Right ventricle myocardium superior (tissue), 1 donor: ENCODE measurements at regions not wholly inside any gene's neighbourhood (a gene's known extent, or its start where the extent isn't known, plus 50 kb on each side); places are given as distances from the start of the nearest gene placed in this dataset.

ENCODE experiments used
- ATAC-seq: fragments of 200-7000 bp; cut with Tn5 transposase; one replicate; pipeline ENCODE4 v1.9.1; 2020; ENCODE audit warnings: mild to moderate bottlenecking; ENCODE audit not compliant: poor library complexity
- DNase-seq: peaks from one replicate; pipeline ENCODE4 v3.0.0-alpha.2; 2020
- intact Hi-C: fragments of 100-400 bp; cut with DNase I; formaldehyde crosslinking; loops from one replicate; pipeline ENCODE4 v1.11.2; 2022
- donor health status: DM: no; HTN: yes; CAD: no; lungs with severe emphysema.

- ATAC-seq (no peak), DNase-seq (no peak)
- intact Hi-C loops = no loop called here
Measured at GRCh38 chr5:2299388-2300220, 416.9 kb upstream of the IRX4 start.

DNA sequence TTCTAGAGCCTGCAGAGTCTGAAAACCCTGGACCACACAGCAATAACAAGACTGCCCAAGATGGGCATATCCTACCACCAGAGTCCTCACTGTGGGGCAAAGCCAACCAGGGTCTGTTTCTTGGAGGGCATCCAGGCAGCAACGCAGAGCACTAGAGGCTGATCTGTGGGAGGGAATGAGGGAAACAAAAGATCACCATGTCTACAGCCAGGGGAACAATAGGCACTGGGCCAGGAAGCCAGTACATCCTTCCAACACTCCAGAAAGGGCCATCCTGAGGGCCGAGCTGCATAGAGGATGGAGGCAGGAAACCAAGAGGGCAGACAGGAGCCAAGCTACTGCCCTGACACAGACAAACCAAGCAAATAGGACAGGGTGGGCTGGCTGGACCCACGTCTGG, 416.1 kb upstream of the IRX4 start:
- intact Hi-C loops = no loop called here
- ATAC-seq (no peak), DNase-seq (no peak)

- DNase-seq (no peak), ATAC-seq (no peak)
Measured at GRCh38 chr5:2297991-2298390, 415.3 kb upstream of the IRX4 start.

GRCh38 chr5:2295476-2295875, 412.8 kb upstream of the IRX4 start:
- intact Hi-C loops = no loop called here
- DNase-seq (no peak), ATAC-seq (no peak)

More at GRCh38 chr5:2297991-2298390, 415.3 kb upstream of the IRX4 start:
- intact Hi-C loops = no loop called here

GRCh38 chr5:2293906-2294305, 411.2 kb upstream of the IRX4 start:
- ATAC-seq (no peak), DNase-seq (no peak)
- intact Hi-C loops = no loop called here

GRCh38 chr5:2291146-2291840, 408.6 kb upstream of the IRX4 start:
- DNase-seq = no peak

DNA sequence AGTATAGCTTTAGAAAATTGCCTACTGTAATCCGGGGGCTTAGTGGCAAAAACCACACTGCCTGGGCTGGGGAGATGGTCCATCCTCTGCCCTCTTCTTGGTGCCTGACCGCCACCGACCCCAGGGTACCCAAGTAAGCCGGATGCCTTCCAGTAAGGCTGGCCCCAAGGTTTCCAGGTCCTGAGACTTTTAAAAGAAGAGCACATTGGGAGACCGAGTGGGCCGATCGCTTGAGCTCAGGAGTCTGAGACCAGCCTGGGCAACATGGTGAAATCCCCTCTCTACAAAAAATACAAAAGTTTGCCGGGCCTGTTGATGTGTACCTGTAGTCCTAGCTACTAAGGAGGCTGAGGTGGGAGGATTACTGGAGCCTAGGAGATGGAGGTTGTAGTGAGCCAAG, 406.7 kb upstream of the IRX4 start:
- ATAC-seq = no peak
- DNase-seq = no peak
- intact Hi-C loops = no loop called here

More at GRCh38 chr5:2291146-2291840, 408.6 kb upstream of the IRX4 start:
- intact Hi-C loops = no loop called here
- no peak for ATAC-seq

DNA sequence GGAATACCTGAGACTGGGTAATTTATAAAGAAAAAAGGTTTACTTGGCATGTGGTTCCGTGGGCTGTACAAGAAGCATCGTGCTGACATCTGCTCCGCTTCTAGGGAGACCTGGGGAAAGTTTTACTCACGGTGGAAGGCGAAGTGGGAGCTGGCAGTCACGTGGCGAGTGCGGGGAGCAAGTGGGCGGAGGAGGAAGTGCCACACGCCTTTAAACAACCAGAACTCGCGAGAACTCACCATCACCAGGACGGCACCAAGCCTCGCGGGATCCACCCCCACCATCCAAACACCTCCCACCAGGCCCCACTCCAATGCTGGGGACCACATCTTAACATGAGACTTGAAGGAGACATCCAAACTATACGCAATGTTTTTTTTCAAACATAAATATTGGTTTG, 406.2 kb upstream of the IRX4 start:
- DNase-seq = no peak
- intact Hi-C loops = no loop called here
- no peak for ATAC-seq

- intact Hi-C loops = no loop called here
- ATAC-seq (no peak), DNase-seq (no peak)
Measured at GRCh38 chr5:2288466-2288865, 405.7 kb upstream of the IRX4 start.

GRCh38 chr5:2286250-2286649, 403.5 kb upstream of the IRX4 start:
- no peak for DNase-seq
- no peak for ATAC-seq
- intact Hi-C loops = no loop called here

- intact Hi-C loops = no loop called here
- DNase-seq (no peak), ATAC-seq (no peak)
Measured at GRCh38 chr5:2284678-2285077, 402.0 kb upstream of the IRX4 start.

DNA sequence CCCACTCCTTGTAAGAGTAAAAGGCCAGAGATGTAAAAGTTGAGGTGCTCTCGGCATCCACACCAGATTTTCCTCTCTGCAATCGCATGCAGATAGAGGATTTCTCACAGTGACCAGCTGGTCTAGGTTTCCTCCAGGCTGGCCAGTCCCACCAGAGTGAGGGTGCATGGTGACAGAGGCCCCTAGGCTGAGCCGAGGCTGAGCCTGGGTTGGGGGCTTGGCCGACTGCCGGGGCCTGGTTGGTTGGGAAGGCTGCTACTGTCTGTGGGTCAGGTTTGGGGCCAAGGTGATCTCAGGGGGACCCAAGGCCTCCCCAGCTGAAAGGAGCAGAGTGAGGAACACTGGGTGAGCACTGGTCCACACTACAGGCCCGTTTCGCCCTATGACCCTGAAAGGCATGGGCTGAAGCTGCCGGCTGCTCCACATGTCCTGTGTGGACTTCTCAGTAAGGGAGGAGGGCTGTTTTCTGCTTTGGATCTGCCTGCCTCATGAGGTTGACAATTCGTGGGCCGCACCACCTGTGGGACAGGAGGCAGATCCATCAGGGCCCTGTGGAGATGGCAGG, 400.8 kb upstream of the IRX4 start:
- intact Hi-C loops = no loop called here

GRCh38 chr5:2282893-2283292, 400.2 kb upstream of the IRX4 start:
- no peak for ATAC-seq
- DNase-seq = no peak
- intact Hi-C loops = no loop called here

More for the DNA sequence above, 400.8 kb upstream of the IRX4 start:
- ATAC-seq (no peak), DNase-seq (no peak)

GRCh38 chr5:2282034-2282690, 399.4 kb upstream of the IRX4 start:
- ATAC-seq (no peak), DNase-seq (no peak)
- intact Hi-C loops = no loop called here

- no peak for DNase-seq
Measured at GRCh38 chr5:2281446-2281845, 398.7 kb upstream of the IRX4 start.

DNA sequence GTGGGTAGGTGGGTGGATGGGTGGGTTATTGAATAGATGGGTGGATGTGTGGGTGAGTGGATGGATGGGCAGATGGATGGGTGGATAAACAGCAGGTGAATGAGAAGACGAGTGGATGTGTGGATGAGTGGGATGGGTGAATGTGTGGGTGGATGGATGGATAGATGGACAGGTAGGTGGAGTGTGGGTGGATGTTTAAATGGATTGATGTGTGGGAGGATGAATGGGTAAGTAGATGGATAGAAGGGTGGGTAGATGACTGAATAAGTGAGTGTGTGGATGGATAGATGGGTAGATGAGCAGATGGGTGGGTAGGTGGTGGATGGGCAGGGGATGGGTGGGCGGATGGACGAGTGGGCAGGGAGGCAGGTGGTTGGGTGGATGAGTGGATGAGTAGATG, 397.6 kb upstream of the IRX4 start:
- intact Hi-C loops = no loop called here

More at GRCh38 chr5:2281446-2281845, 398.7 kb upstream of the IRX4 start:
- intact Hi-C loops = no loop called here
- ATAC-seq = no peak

GRCh38 chr5:2278825-2279456, 396.2 kb upstream of the IRX4 start:
- DNase-seq (no peak), ATAC-seq (no peak)
- intact Hi-C loops = no loop called here

More for the DNA sequence above, 397.6 kb upstream of the IRX4 start:
- ATAC-seq (no peak), DNase-seq (no peak)

DNA sequence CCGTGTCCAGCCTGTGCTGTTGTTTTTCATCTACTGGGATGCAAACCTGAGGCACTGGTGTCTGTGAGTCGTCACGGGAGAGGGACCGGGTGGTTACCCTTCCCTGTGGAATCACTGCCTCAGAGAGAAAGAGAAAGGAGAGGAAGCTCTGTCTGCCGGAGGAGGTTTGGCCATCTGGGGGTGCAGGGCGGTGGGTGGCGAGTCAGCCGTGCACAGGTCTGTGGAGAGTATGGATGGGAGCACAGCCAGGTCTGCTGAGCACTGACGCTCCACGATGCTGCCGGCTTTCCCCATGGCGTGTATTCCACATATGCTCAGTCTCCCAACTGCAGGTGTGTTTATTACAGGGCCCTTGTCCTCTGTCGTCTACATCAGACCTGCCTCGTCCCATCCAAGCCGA, 395.2 kb upstream of the IRX4 start:
- intact Hi-C loops = no loop called here
- no peak for DNase-seq
- ATAC-seq = no peak

- intact Hi-C loops = no loop called here
- DNase-seq (no peak), ATAC-seq (no peak)
Measured at GRCh38 chr5:2276101-2276500, 393.4 kb upstream of the IRX4 start.
